Erythroblast (primary cell): ENCODE measurements at regions not wholly inside any gene's neighbourhood (a gene's known extent, or its start where the extent isn't known, plus 50 kb on each side); places are given as distances from the start of the nearest gene placed in this dataset.

Experiments
- DNase-seq, 2 experiments: peaks; one replicate each; lab custom pipeline; 2025; lab: John Stamatoyannopoulos, UW
- GATA1 ChIP-seq: IDR thresholded peaks from 2 replicates; pipeline ENCODE4 v1.6.1; 2011; ENCODE audit warnings: low read depth, mild to moderate bottlenecking, control low read depth, low read length, moderate library complexity
- POLR2A ChIP-seq: IDR thresholded peaks from 2 replicates; pipeline ENCODE4 v1.6.1; 2011; ENCODE audit warnings: mild to moderate bottlenecking, low read length

- DNase-seq = no peak
- no peak for TF ChIP-seq POLR2A
- TF ChIP-seq GATA1 = no peak
Observed at GRCh38 chr10:1847361-1847760, 110.0 kb upstream of the ADARB2 start.

GRCh38 chr10:1846032-1846431, 108.7 kb upstream of the ADARB2 start:
- no peak for DNase-seq
- no peak for TF ChIP-seq GATA1
- TF ChIP-seq POLR2A = no peak

GRCh38 chr10:1841759-1842158, 104.4 kb upstream of the ADARB2 start:
- TF ChIP-seq POLR2A (no peak), GATA1 (no peak)
- DNase-seq = no peak

- TF ChIP-seq POLR2A = no peak
- no peak for TF ChIP-seq GATA1
- no peak for DNase-seq
Observed at GRCh38 chr10:1829712-1830111, 92.4 kb upstream of the ADARB2 start.

GRCh38 chr10:1824928-1825327, 87.6 kb upstream of the ADARB2 start:
- no peak for TF ChIP-seq GATA1
- TF ChIP-seq POLR2A = no peak

GRCh38 chr10:1814556-1814955, 77.2 kb upstream of the ADARB2 start:
- DNase-seq = no peak
- TF ChIP-seq POLR2A = no peak
- no peak for TF ChIP-seq GATA1

More at GRCh38 chr10:1824928-1825327, 87.6 kb upstream of the ADARB2 start:
- DNase-seq = no peak

- TF ChIP-seq GATA1 = no peak
- TF ChIP-seq POLR2A = no peak
- no peak for DNase-seq
Observed at GRCh38 chr10:1809139-1809741, 71.9 kb upstream of the ADARB2 start.

GRCh38 chr10:1807924-1808323, 70.6 kb upstream of the ADARB2 start:
- no peak for DNase-seq

GRCh38 chr10:1807196-1807595, 69.9 kb upstream of the ADARB2 start:
- no peak for DNase-seq
- TF ChIP-seq GATA1 = no peak
- no peak for TF ChIP-seq POLR2A

More at GRCh38 chr10:1807924-1808323, 70.6 kb upstream of the ADARB2 start:
- TF ChIP-seq GATA1 = no peak
- no peak for TF ChIP-seq POLR2A

- no peak for TF ChIP-seq GATA1
- no peak for TF ChIP-seq POLR2A
- no peak for DNase-seq
Observed at GRCh38 chr10:1802413-1802812, 65.1 kb upstream of the ADARB2 start.

GRCh38 chr10:1788401-1788800, 51.1 kb upstream of the ADARB2 start:
- TF ChIP-seq POLR2A (no peak), GATA1 (no peak)

More at GRCh38 chr10:1788401-1788800, 51.1 kb upstream of the ADARB2 start:
- no peak for DNase-seq
